ENCODE measurements at regions not wholly inside any gene's neighbourhood (a gene's known extent, or its start where the extent isn't known, plus 50 kb on each side); places are given as distances from the start of the nearest gene placed in this dataset.
"Not testable (repeated sequence)": the region's sequence is repeated elsewhere in the genome, so short reads cannot be mapped to it uniquely, and the experiment has no call there.

GRCh38 chr14:71416392-71416791 is 509.1 kb downstream of the PCNX1 start:
- peaks cover 0 to 5% of the 10 kb centered on the region in 2 donors for H3K4me1 ChIP-seq (ENCODE audit: control insufficient read depth in 1 of 2, insufficient read depth in 2 of 2, low read length in 2 of 2)

GRCh38 chr14:71418532-71419245 is 511.4 kb downstream of the PCNX1 start:
- no peak overlapping the region for H3K27ac ChIP-seq (ENCODE audit: low read length)
- H3K9me3 ChIP-seq (ENCODE audit: control insufficient read depth in 1 of 2, low read length in 2 of 2) = no peaks in the 10 kb centered on the region
- no peaks in the 10 kb centered on the region for H3K36me3 ChIP-seq (ENCODE audit: control insufficient read depth in 1 of 2, insufficient read depth in 2 of 2, low read length in 2 of 2)
- no peaks in the 10 kb centered on the region for H3K4me1 ChIP-seq (ENCODE audit: control insufficient read depth in 1 of 2, insufficient read depth in 2 of 2, low read length in 2 of 2)
- no peaks in the 10 kb centered on the region for H3K27me3 ChIP-seq (ENCODE audit: low read depth, low read length)
- no peak overlapping the region for H3K4me3 ChIP-seq (ENCODE audit: low read depth in 1 of 2, low read length in 2 of 2)

More at GRCh38 chr14:71416392-71416791, 509.1 kb downstream of the PCNX1 start:
- H3K27me3 ChIP-seq (ENCODE audit: low read depth, low read length) = no peaks in the 10 kb centered on the region
- H3K9me3 ChIP-seq (ENCODE audit: control insufficient read depth in 1 of 2, low read length in 2 of 2) = no peaks in the 10 kb centered on the region
- H3K27ac ChIP-seq (ENCODE audit: low read length) = no peak overlapping the region
- H3K36me3 ChIP-seq (ENCODE audit: control insufficient read depth in 1 of 2, insufficient read depth in 2 of 2, low read length in 2 of 2) = no peaks in the 10 kb centered on the region
- no peak overlapping the region for H3K4me3 ChIP-seq (ENCODE audit: low read depth in 1 of 2, low read length in 2 of 2)

GRCh38 chr14:71423481-71423880 is 508.7 kb upstream of the RGS6 start:
- no peaks in the 10 kb centered on the region for H3K27me3 ChIP-seq (ENCODE audit: low read depth, low read length)
- no peak overlapping the region for H3K4me3 ChIP-seq (ENCODE audit: low read depth in 1 of 2, low read length in 2 of 2)

GRCh38 chr14:71424941-71425340 is 507.3 kb upstream of the RGS6 start:
- H3K27me3 ChIP-seq (ENCODE audit: low read depth, low read length) = no peaks in the 10 kb centered on the region

More at GRCh38 chr14:71423481-71423880, 508.7 kb upstream of the RGS6 start:
- H3K27ac ChIP-seq (ENCODE audit: low read length) = no peak overlapping the region
- H3K4me1 ChIP-seq (ENCODE audit: control insufficient read depth in 1 of 2, insufficient read depth in 2 of 2, low read length in 2 of 2) = no peaks in the 10 kb centered on the region
- H3K36me3 ChIP-seq (ENCODE audit: control insufficient read depth in 1 of 2, insufficient read depth in 2 of 2, low read length in 2 of 2) = no peaks in the 10 kb centered on the region
- peaks cover 4 to 13% of the 10 kb centered on the region in 2 donors for H3K9me3 ChIP-seq (ENCODE audit: control insufficient read depth in 1 of 2, low read length in 2 of 2)

GRCh38 chr14:71426001-71426400 is 506.2 kb upstream of the RGS6 start:
- H3K9me3 ChIP-seq (ENCODE audit: control insufficient read depth in 1 of 2, low read length in 2 of 2) = peaks cover 4 to 13% of the 10 kb centered on the region in 2 donors
- H3K36me3 ChIP-seq (ENCODE audit: control insufficient read depth in 1 of 2, insufficient read depth in 2 of 2, low read length in 2 of 2) = no peaks in the 10 kb centered on the region
- H3K27ac ChIP-seq (ENCODE audit: low read length) = no peak overlapping the region
- H3K4me3 ChIP-seq (ENCODE audit: low read depth in 1 of 2, low read length in 2 of 2) = no peak overlapping the region
- H3K27me3 ChIP-seq (ENCODE audit: low read depth, low read length) = no peaks in the 10 kb centered on the region
- no peaks in the 10 kb centered on the region for H3K4me1 ChIP-seq (ENCODE audit: control insufficient read depth in 1 of 2, insufficient read depth in 2 of 2, low read length in 2 of 2)

More at GRCh38 chr14:71424941-71425340, 507.3 kb upstream of the RGS6 start:
- Histone ChIP-seq H3K4me1 (ENCODE audit: control insufficient read depth in 1 of 2, insufficient read depth in 2 of 2, low read length in 2 of 2) (no peaks in the 10 kb centered on the region), H3K36me3 (ENCODE audit: control insufficient read depth in 1 of 2, insufficient read depth in 2 of 2, low read length in 2 of 2) (no peaks in the 10 kb centered on the region), H3K4me3 (ENCODE audit: low read depth in 1 of 2, low read length in 2 of 2) (no peak overlapping the region), H3K9me3 (ENCODE audit: control insufficient read depth in 1 of 2, low read length in 2 of 2) (peaks cover 4 to 13% of the 10 kb centered on the region in 2 donors), H3K27ac (ENCODE audit: low read length) (no peak overlapping the region)

- H3K27ac ChIP-seq (ENCODE audit: low read length) = no peak overlapping the region
- peaks cover 0 to 5% of the 10 kb centered on the region in 2 donors for H3K9me3 ChIP-seq (ENCODE audit: control insufficient read depth in 1 of 2, low read length in 2 of 2)
- H3K4me3 ChIP-seq (ENCODE audit: low read depth in 1 of 2, low read length in 2 of 2) = no peak overlapping the region
- H3K27me3 ChIP-seq (ENCODE audit: low read depth, low read length) = no peaks in the 10 kb centered on the region
- H3K4me1 ChIP-seq (ENCODE audit: control insufficient read depth in 1 of 2, insufficient read depth in 2 of 2, low read length in 2 of 2) = no peaks in the 10 kb centered on the region
- no peaks in the 10 kb centered on the region for H3K36me3 ChIP-seq (ENCODE audit: control insufficient read depth in 1 of 2, insufficient read depth in 2 of 2, low read length in 2 of 2)
Measured at GRCh38 chr14:71429902-71430301, 502.3 kb upstream of the RGS6 start.

- no peak overlapping the region for H3K4me3 ChIP-seq (ENCODE audit: low read depth in 1 of 2, low read length in 2 of 2)
- H3K9me3 ChIP-seq (ENCODE audit: control insufficient read depth in 1 of 2, low read length in 2 of 2) = peaks cover 0 to 5% of the 10 kb centered on the region in 2 donors
- no peaks in the 10 kb centered on the region for H3K27me3 ChIP-seq (ENCODE audit: low read depth, low read length)
- H3K36me3 ChIP-seq (ENCODE audit: control insufficient read depth in 1 of 2, insufficient read depth in 2 of 2, low read length in 2 of 2) = no peaks in the 10 kb centered on the region
- H3K4me1 ChIP-seq (ENCODE audit: control insufficient read depth in 1 of 2, insufficient read depth in 2 of 2, low read length in 2 of 2) = no peaks in the 10 kb centered on the region
- H3K27ac ChIP-seq (ENCODE audit: low read length) = no peak overlapping the region
Measured at GRCh38 chr14:71430321-71430677, 501.9 kb upstream of the RGS6 start.

GRCh38 chr14:71430678-71431376 is 501.4 kb upstream of the RGS6 start:
- peaks cover 0 to 5% of the 10 kb centered on the region in 2 donors for H3K9me3 ChIP-seq (ENCODE audit: control insufficient read depth in 1 of 2, low read length in 2 of 2)
- H3K27ac ChIP-seq (ENCODE audit: low read length) = no peak overlapping the region
- no peaks in the 10 kb centered on the region for H3K4me1 ChIP-seq (ENCODE audit: control insufficient read depth in 1 of 2, insufficient read depth in 2 of 2, low read length in 2 of 2)
- no peaks in the 10 kb centered on the region for H3K27me3 ChIP-seq (ENCODE audit: low read depth, low read length)
- H3K4me3 ChIP-seq (ENCODE audit: low read depth in 1 of 2, low read length in 2 of 2) = no peak overlapping the region
- no peaks in the 10 kb centered on the region for H3K36me3 ChIP-seq (ENCODE audit: control insufficient read depth in 1 of 2, insufficient read depth in 2 of 2, low read length in 2 of 2)

GRCh38 chr14:71432334-71433110 is 499.7 kb upstream of the RGS6 start:
- Histone ChIP-seq H3K27ac (ENCODE audit: low read length) (no peak overlapping the region), H3K4me3 (ENCODE audit: low read depth in 1 of 2, low read length in 2 of 2) (no peak overlapping the region), H3K9me3 (ENCODE audit: control insufficient read depth in 1 of 2, low read length in 2 of 2) (no peaks in the 10 kb centered on the region), H3K27me3 (ENCODE audit: low read depth, low read length) (no peaks in the 10 kb centered on the region), H3K4me1 (ENCODE audit: control insufficient read depth in 1 of 2, insufficient read depth in 2 of 2, low read length in 2 of 2) (no peaks in the 10 kb centered on the region), H3K36me3 (ENCODE audit: control insufficient read depth in 1 of 2, insufficient read depth in 2 of 2, low read length in 2 of 2) (no peaks in the 10 kb centered on the region)

GRCh38 chr14:71433303-71433702 is 498.9 kb upstream of the RGS6 start:
- H3K27me3 ChIP-seq (ENCODE audit: low read depth, low read length) = no peaks in the 10 kb centered on the region
- peaks cover 0 to 4% of the 10 kb centered on the region in 2 donors for H3K4me1 ChIP-seq (ENCODE audit: control insufficient read depth in 1 of 2, insufficient read depth in 2 of 2, low read length in 2 of 2)
- no peak overlapping the region for H3K4me3 ChIP-seq (ENCODE audit: low read depth in 1 of 2, low read length in 2 of 2)
- H3K9me3 ChIP-seq (ENCODE audit: control insufficient read depth in 1 of 2, low read length in 2 of 2) = no peaks in the 10 kb centered on the region
- no peaks in the 10 kb centered on the region for H3K36me3 ChIP-seq (ENCODE audit: control insufficient read depth in 1 of 2, insufficient read depth in 2 of 2, low read length in 2 of 2)
- H3K27ac ChIP-seq (ENCODE audit: low read length) = no peak overlapping the region

- H3K27ac ChIP-seq (ENCODE audit: low read length); H3K36me3 ChIP-seq (ENCODE audit: control insufficient read depth in 1 of 2, insufficient read depth in 2 of 2, low read length in 2 of 2); H3K4me3 ChIP-seq (ENCODE audit: low read depth in 1 of 2, low read length in 2 of 2); H3K9me3 ChIP-seq (ENCODE audit: control insufficient read depth in 1 of 2, low read length in 2 of 2); H3K27me3 ChIP-seq (ENCODE audit: low read depth, low read length): not testable (repeated sequence)
- peaks cover 0 to 24% of the 10 kb centered on the region in 2 donors for H3K4me1 ChIP-seq (ENCODE audit: control insufficient read depth in 1 of 2, insufficient read depth in 2 of 2, low read length in 2 of 2)
Measured at GRCh38 chr14:71435641-71436040, 496.6 kb upstream of the RGS6 start.
